ENCODE measurements at regions not wholly inside any gene's neighbourhood (a gene's known extent, or its start where the extent isn't known, plus 50 kb on each side); places are given as distances from the start of the nearest gene placed in this dataset.

- no peak for DNase-seq
- Mint-ChIP-seq H3K4me3 (no peak overlapping the region), H3K27ac (no peak overlapping the region), H3K4me1 (ENCODE audit: low read depth) (no peaks in the 10 kb centered on the region), H3K9me3 (peaks cover 9% of the 10 kb centered on the region; the same call in 1 of the 2 replicates), H3K36me3 (ENCODE audit: low read depth) (no peaks in the 10 kb centered on the region), H3K27me3 (ENCODE audit: insufficient read depth) (no peaks in the 10 kb centered on the region)
- TF ChIP-seq, protein P1, sequence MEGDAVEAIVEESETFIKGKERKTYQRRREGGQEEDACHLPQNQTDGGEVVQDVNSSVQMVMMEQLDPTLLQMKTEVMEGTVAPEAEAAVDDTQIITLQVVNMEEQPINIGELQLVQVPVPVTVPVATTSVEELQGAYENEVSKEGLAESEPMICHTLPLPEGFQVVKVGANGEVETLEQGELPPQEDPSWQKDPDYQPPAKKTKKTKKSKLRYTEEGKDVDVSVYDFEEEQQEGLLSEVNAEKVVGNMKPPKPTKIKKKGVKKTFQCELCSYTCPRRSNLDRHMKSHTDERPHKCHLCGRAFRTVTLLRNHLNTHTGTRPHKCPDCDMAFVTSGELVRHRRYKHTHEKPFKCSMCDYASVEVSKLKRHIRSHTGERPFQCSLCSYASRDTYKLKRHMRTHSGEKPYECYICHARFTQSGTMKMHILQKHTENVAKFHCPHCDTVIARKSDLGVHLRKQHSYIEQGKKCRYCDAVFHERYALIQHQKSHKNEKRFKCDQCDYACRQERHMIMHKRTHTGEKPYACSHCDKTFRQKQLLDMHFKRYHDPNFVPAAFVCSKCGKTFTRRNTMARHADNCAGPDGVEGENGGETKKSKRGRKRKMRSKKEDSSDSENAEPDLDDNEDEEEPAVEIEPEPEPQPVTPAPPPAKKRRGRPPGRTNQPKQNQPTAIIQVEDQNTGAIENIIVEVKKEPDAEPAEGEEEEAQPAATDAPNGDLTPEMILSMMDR (IDR thresholded peaks at IDR 0.05): no peak; the same call in 1 of the 2 replicates
These were observed 1477.4 kb downstream of the ARAP2 start for GRCh38 chr4:34766935-34767334.

DNA sequence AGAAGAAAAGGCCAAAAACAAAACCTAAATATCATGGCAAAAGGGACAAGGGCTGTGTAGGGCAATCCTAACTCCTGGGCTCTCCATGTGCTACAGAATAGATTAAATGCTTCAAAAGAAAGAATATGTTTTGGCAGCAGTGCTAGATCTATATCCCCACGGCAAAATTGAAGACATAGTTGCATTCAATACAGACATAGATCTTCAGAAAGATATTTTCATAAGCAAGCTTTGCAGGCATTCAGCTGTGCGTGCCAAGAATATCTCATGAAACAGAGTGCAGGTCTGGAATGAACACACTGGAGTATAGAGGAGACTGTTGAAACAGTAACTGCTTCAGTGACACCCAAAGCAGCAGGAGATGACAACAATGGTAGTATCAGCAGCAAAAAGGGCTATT lies 1476.9 kb downstream of the ARAP2 start:
- TF ChIP-seq, protein P1 (IDR thresholded peaks at IDR 0.05): no peak
- Mint-ChIP-seq H3K4me3 (no peak overlapping the region), H3K4me1 (ENCODE audit: low read depth) (no peaks in the 10 kb centered on the region), H3K9me3 (peaks cover 9% of the 10 kb centered on the region; the same call in 1 of the 2 replicates), H3K27me3 (ENCODE audit: insufficient read depth) (no peaks in the 10 kb centered on the region), H3K36me3 (ENCODE audit: low read depth) (no peaks in the 10 kb centered on the region), H3K27ac (no peak overlapping the region)
- no peak for DNase-seq

DNA sequence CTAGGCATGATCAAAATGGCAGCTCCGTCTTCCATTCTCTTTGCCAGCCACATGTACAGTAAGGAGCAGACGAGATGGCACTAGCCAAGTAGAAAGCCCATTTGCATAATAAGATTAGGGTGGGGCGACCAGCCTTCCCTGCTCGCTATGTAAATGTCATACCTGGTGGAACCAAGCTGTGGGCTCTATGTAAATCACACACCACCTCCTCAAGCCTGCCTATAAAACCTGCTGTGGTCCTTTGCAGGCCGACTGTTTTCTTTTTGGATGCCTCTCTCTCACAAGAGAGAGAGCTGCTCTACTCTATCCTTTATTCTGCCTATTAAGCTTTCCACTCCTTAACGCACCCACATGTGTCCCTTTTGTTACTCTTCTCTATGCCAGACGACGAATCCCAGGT lies 1472.7 kb downstream of the ARAP2 start:
- H3K4me3 Mint-ChIP-seq: no peak overlapping the region
- TF ChIP-seq, protein P1 (IDR thresholded peaks at IDR 0.05): no peak
- H3K9me3 Mint-ChIP-seq: peaks cover 13% of the 10 kb centered on the region; the same call in 1 of the 2 replicates
- no peaks in the 10 kb centered on the region for H3K4me1 Mint-ChIP-seq (ENCODE audit: low read depth)
- DNase-seq: no peak
- H3K27ac Mint-ChIP-seq: no peak overlapping the region
- H3K36me3 Mint-ChIP-seq (ENCODE audit: low read depth): no peaks in the 10 kb centered on the region
- H3K27me3 Mint-ChIP-seq (ENCODE audit: insufficient read depth): no peaks in the 10 kb centered on the region

- TF ChIP-seq, protein P1 (IDR thresholded peaks at IDR 0.05): no peak
- no peaks in the 10 kb centered on the region for H3K27me3 Mint-ChIP-seq (ENCODE audit: insufficient read depth)
- no peak for DNase-seq
- peaks cover 14% of the 10 kb centered on the region; the same call in 1 of the 2 replicates for H3K9me3 Mint-ChIP-seq
- no peaks in the 10 kb centered on the region for H3K4me1 Mint-ChIP-seq (ENCODE audit: low read depth)
- H3K27ac Mint-ChIP-seq: no peak overlapping the region
- H3K36me3 Mint-ChIP-seq (ENCODE audit: low read depth): no peaks in the 10 kb centered on the region
- no peak overlapping the region for H3K4me3 Mint-ChIP-seq
These were observed 1454.2 kb downstream of the ARAP2 start for GRCh38 chr4:34790131-34790530.

GRCh38 chr4:34791209-34791608 lies 1453.1 kb downstream of the ARAP2 start:
- Mint-ChIP-seq H3K9me3 (peaks cover 18% of the 10 kb centered on the region), H3K27ac (no peak overlapping the region), H3K4me3 (no peak overlapping the region), H3K27me3 (ENCODE audit: insufficient read depth) (no peaks in the 10 kb centered on the region; the same call in 1 of the 2 replicates), H3K4me1 (ENCODE audit: low read depth) (no peaks in the 10 kb centered on the region), H3K36me3 (ENCODE audit: low read depth) (no peaks in the 10 kb centered on the region)
- DNase-seq: no peak
- TF ChIP-seq, protein P1 (IDR thresholded peaks at IDR 0.05): no peak

GRCh38 chr4:34800953-34801352 lies 1443.4 kb downstream of the ARAP2 start:
- H3K4me3 Mint-ChIP-seq: no peak overlapping the region
- no peaks in the 10 kb centered on the region; the same call in 1 of the 2 replicates for H3K27me3 Mint-ChIP-seq (ENCODE audit: insufficient read depth)
- H3K9me3 Mint-ChIP-seq: peaks cover 13% of the 10 kb centered on the region
- TF ChIP-seq, protein P1 (IDR thresholded peaks at IDR 0.05): no peak
- DNase-seq: no peak
- no peaks in the 10 kb centered on the region for H3K4me1 Mint-ChIP-seq (ENCODE audit: low read depth)
- H3K36me3 Mint-ChIP-seq (ENCODE audit: low read depth): no peaks in the 10 kb centered on the region
- no peak overlapping the region for H3K27ac Mint-ChIP-seq

All from HFFc6 (cell line).